ENCODE measurements at regions not wholly inside any gene's neighbourhood (a gene's known extent, or its start where the extent isn't known, plus 50 kb on each side); places are given as distances from the start of the nearest gene placed in this dataset.

GRCh38 chr1:182293119-182293589 is 98.4 kb downstream of the GLUL start (continued):
- TF ChIP-seq HIC2 (CRISPR knock-in tag; IDR thresholded peaks at IDR 0.05; ENCODE audit: low read depth) = no peak

- TSS peak; percentile 97 for BruUV-seq (replicated peaks)
- Histone ChIP-seq H3K4me3 (replicated peaks in 1 of 3; ENCODE audit: insufficient read depth in 1 of 3, low read depth in 2 of 3, low read length in 3 of 3) (peak overlapping the region; percentile 11 to 60 (median 41); a peak in 3 of 6 replicates), H3K27ac (ENCODE audit: extremely low read length, insufficient read depth, low read length) (peak overlapping the region; percentile 97), H3K27me3 (ENCODE audit: control insufficient read depth in 1 of 2, insufficient read depth in 2 of 2, low read length in 2 of 2) (no peaks in the 10 kb centered on the region), H3K36me3 (replicated peaks in 1 of 2; ENCODE audit: control insufficient read depth in 1 of 2, insufficient read depth in 2 of 2, low read length in 2 of 2) (no peaks in the 10 kb centered on the region), H3K4me1 (ENCODE audit: insufficient read depth, low read length) (peaks cover 96% of the 10 kb centered on the region), H3K4me2 (ENCODE audit: low read depth, low read length) (peak overlapping the region; percentile 85), H4K20me1 (ENCODE audit: insufficient read depth, low read length) (no peaks in the 10 kb centered on the region), H3K79me2 (ENCODE audit: insufficient read depth, low read length) (no peaks in the 10 kb centered on the region), H3K9ac (ENCODE audit: insufficient read depth, low read depth, low read length) (peak overlapping the region; percentile 84), H2AFZ (ENCODE audit: low read length) (no peak overlapping the region), H3K9me3 (ENCODE audit: low read length) (no peaks in the 10 kb centered on the region)
- CTCF ChIA-PET (ENCODE audit: low intra/inter-chr PET ratio, low total read pairs) = no interaction called here
- WGBS (ENCODE audit: low lambda C conversion rate) = 22% methylated on average over 8 of the region's 8 CpGs
- intact Hi-C loops (cut with micrococcal nuclease; ENCODE audit: unreplicated experiment) = no loop called here
- POLR2A ChIA-PET = interaction anchor here (0.7 to 9.3 kb wide), 26 partner anchors 9 to 171 kb away, joined by 3 to 260 read pairs (median 4); partner anchors contain the start of gene GLUL
- ATAC-seq (0 out of 3 replicates have a peak, but pooled peaks have one; percentile 3), FAIRE-seq (no peak), DNase-seq (ENCODE audit: low spot score) (peak; percentile 34)
- in situ Hi-C loops (cut with HindIII; ENCODE audit: extremely low pct_ligation_motif_present, low pct_unique_long_range_greater_than_20kb) = no loop called here
- TF ChIP-seq POLR2G (IDR thresholded peaks at IDR 0.05; ENCODE audit: low read depth, low read length) (peak; percentile 62), POLR2A (IDR thresholded peaks at IDR 0.05; ENCODE audit: insufficient read depth in 1 of 2, low read depth in 2 of 2, low read length in 2 of 2) (peak; percentile 56 to 57), ZNF605 (CRISPR knock-in tag; IDR thresholded peaks at IDR 0.05) (no peak), ZNF292 (CRISPR knock-in tag; IDR thresholded peaks at IDR 0.05; ENCODE audit: borderline replicate concordance, low read depth) (no peak), E2F1 (CRISPR knock-in tag; IDR thresholded peaks at IDR 0.05) (no peak), TCF12 (IDR thresholded peaks at IDR 0.05) (no peak), TCF12 (CRISPR knock-in tag; IDR thresholded peaks at IDR 0.05) (no peak), BORCS8-MEF2B (CRISPR knock-in tag; IDR thresholded peaks at IDR 0.05) (0 out of 2 replicates have a peak, but pooled peaks have one; percentile 53), ZNF101 (CRISPR knock-in tag; IDR thresholded peaks at IDR 0.05; ENCODE audit: borderline replicate concordance, low read depth) (no peak), SMAD3 (CRISPR knock-in tag; IDR thresholded peaks at IDR 0.05) (no peak), ZC3H4 (CRISPR knock-in tag; IDR thresholded peaks at IDR 0.05; ENCODE audit: borderline replicate concordance) (peak; percentile 85), HNF4G (IDR thresholded peaks at IDR 0.05; ENCODE audit: borderline replicate concordance, low read depth, low read length) (no peak), HNF4G (CRISPR knock-in tag; IDR thresholded peaks at IDR 0.05; ENCODE audit: borderline replicate concordance, low read depth) (no peak), RCOR2 (CRISPR knock-in tag; IDR thresholded peaks at IDR 0.05) (0 out of 2 replicates have a peak, but pooled peaks have one; percentile 3), KDM1A (CRISPR knock-in tag; IDR thresholded peaks at IDR 0.05) (0 out of 2 replicates have a peak, but pooled peaks have one; percentile 2), POLR2AphosphoS5 (IDR thresholded peaks at IDR 0.05; ENCODE audit: low read depth, low read length) (peak; percentile 73), PHF8 (CRISPR knock-in tag; IDR thresholded peaks at IDR 0.05) (peak; percentile 21; the same call in 1 of the 2 replicates), MYPOP (CRISPR knock-in tag; IDR thresholded peaks at IDR 0.05) (0 out of 2 replicates have a peak, but pooled peaks have one; percentile 2), KAT7 (CRISPR knock-in tag; IDR thresholded peaks at IDR 0.05; ENCODE audit: borderline replicate concordance) (0 out of 2 replicates have a peak, but pooled peaks have one; percentile 53)
Measured at GRCh38 chr1:182292193-182292741, 99.3 kb downstream of the GLUL start.
